ENCODE measurements at regions not wholly inside any gene's neighbourhood (a gene's known extent, or its start where the extent isn't known, plus 50 kb on each side); places are given as distances from the start of the nearest gene placed in this dataset.

DNA sequence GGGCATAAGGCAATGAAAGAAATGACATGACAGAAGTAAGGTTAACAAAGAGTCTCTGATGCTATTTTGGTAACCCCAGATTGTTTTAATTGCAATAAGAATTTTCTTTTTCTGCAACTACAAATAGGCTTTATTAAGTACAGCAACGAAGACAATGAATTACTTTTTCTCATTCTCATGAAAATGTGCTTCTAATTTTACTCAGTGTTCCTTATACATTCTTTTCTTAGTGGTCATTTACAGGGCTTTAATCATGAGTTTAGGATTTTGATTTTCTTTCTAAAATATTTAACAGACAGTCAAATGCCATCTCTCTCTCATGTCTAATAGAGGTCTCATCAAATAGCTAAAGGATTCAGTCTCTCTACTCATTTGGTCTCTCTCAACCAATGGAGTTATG lies 452.1 kb downstream of the RAP2B start:
- TF ChIP-seq POLR2A (IDR thresholded peaks at IDR 0.05) (no peak), POLR2AphosphoS5 (IDR thresholded peaks at IDR 0.05) (no peak)
- TF ChIP-seq, protein P1, sequence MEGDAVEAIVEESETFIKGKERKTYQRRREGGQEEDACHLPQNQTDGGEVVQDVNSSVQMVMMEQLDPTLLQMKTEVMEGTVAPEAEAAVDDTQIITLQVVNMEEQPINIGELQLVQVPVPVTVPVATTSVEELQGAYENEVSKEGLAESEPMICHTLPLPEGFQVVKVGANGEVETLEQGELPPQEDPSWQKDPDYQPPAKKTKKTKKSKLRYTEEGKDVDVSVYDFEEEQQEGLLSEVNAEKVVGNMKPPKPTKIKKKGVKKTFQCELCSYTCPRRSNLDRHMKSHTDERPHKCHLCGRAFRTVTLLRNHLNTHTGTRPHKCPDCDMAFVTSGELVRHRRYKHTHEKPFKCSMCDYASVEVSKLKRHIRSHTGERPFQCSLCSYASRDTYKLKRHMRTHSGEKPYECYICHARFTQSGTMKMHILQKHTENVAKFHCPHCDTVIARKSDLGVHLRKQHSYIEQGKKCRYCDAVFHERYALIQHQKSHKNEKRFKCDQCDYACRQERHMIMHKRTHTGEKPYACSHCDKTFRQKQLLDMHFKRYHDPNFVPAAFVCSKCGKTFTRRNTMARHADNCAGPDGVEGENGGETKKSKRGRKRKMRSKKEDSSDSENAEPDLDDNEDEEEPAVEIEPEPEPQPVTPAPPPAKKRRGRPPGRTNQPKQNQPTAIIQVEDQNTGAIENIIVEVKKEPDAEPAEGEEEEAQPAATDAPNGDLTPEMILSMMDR (IDR thresholded peaks at IDR 0.05): no peak
